ENCODE measurements at regions not wholly inside any gene's neighbourhood (a gene's known extent, or its start where the extent isn't known, plus 50 kb on each side); places are given as distances from the start of the nearest gene placed in this dataset.
"Not testable (repeated sequence)": the region's sequence is repeated elsewhere in the genome, so short reads cannot be mapped to it uniquely, and the experiment has no call there.

DNA sequence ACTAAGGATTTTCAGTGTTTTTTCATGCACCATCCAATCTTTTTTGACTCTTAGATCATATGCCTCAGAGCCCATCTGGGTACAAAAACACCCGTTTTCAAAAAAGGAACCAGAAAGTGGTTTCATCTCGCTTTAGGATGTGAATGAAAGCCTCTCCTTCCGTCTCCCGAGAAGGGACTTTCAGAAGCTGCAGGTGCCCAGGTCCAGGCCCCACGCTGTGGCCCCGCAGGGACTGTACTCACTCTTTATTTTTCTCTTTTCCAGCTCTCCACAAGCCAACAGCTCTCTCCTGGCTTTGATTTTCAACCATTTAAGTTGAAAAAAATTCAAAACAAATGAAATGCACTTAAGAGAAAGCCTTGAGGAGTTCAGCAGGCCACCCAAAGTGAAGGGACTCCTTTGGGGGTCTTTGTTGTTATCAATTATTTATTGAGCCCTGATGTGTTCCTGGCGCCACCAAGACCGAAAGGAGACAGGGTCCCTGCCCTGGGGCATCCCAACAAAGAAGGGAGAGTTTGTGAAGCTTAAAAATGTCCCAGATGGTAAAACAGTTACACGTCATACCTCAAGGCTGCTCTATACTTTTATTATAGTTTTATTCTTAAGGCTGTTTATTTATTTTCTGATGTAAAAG lies 467.3 kb downstream of the PREX1 start:
- peak overlapping the region in 1 of 11 experiments; percentile 18; a peak in 2 of 22 replicates for H3K9ac ChIP-seq
- H3K27ac ChIP-seq, result peak overlapping the region in 2 of 11 experiments; percentile 7 to 37; a peak in 5 of 22 replicates
- H3K4me1 ChIP-seq, result peaks cover 7 to 45% (median 37%) of the 10 kb centered on the region in 10 experiments; a peak in 19 of 20 replicates
- no peaks in the 10 kb centered on the region for H3K27me3 ChIP-seq
- no peaks in the 10 kb centered on the region for H3K36me3 ChIP-seq
- H3K4me2 ChIP-seq, result peak overlapping the region; percentile 2 to 84 (median 57); a peak in 20 of 22 replicates
- H4K20me1 ChIP-seq, result no peaks in the 10 kb centered on the region
- TF ChIP-seq Cebpa-rat (IDR thresholded peaks at IDR 0.05), result no peak
- no peak overlapping the region; a peak in 1 of 20 replicates for H3K4me3 ChIP-seq
- H3K9me3 ChIP-seq (replicated peaks in 1 of 11), result no peaks in the 10 kb centered on the region; a peak in 1 of 22 replicates

DNA sequence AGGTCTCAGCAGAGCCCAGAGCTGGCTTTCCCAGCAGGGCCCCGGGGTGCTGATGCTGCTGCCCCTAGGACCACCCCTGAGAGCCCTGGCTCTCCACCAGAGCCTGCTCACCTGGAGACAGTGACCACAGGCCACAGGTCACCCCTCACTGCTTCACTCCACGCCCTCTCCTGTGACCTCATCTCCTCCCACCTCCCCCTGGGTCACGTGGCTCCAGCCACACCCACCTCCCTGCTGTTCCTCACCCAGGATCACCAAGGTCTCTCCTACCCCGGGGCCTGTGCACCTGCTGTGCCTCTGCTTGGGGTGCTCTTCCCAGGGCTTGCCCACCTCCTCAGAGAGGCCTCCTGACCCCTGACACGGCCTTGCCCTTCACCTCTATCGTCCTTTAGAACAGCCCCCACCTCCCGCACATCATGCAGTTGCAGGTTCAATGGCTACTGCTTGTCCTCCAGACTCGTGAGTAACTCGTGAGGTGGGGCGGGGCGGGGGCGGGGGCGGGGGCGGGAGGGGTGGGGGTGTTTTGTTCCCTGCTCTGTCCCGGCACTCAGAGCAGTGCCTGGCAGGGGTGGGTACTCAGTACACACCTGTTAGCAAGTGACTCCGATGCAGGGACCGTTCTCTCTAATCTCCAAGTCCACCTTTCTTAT lies 468.0 kb downstream of the PREX1 start:
- TF ChIP-seq Cebpa-rat (IDR thresholded peaks at IDR 0.05), result no peak
- H4K20me1 ChIP-seq, result no peaks in the 10 kb centered on the region
- peak overlapping the region in 5 of 11 experiments; percentile 6 to 34 (median 28); a peak in 7 of 22 replicates for H3K27ac ChIP-seq
- H3K4me3 ChIP-seq, result peak overlapping the region in 1 of 10 experiments; percentile 34; a peak in 1 of 20 replicates
- no peaks in the 10 kb centered on the region for H3K36me3 ChIP-seq
- H3K9me3 ChIP-seq (replicated peaks in 1 of 11), result peaks cover 0 to 3% (median under 1%) of the 10 kb centered on the region in 11 experiments; a peak in 8 of 22 replicates
- H3K4me2 ChIP-seq, result peak overlapping the region; percentile 56 to 87 (median 80)
- peaks cover 7 to 39% (median 30%) of the 10 kb centered on the region in 10 experiments; a peak in 19 of 20 replicates for H3K4me1 ChIP-seq
- no peaks in the 10 kb centered on the region for H3K27me3 ChIP-seq
- peak overlapping the region in 3 of 11 experiments; percentile 23 to 45 (median 41); a peak in 5 of 22 replicates for H3K9ac ChIP-seq

DNA sequence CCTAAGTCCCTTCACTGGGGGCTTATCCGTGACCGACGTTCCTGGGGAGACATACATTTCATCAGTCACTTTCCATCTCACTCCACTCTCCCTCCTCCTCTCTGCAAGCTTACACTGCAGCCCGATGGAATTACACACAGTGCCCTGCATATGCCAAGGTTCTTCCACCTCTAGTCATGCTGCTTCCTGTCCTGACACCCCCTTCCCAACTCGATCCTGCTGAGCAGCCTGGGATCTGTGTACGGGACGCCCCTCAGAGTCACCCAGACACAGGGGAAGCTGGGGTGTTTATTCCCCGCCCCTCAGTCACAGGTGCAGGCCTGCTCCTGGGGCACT lies 468.8 kb downstream of the PREX1 start:
- not testable (repeated sequence) for H3K36me3 ChIP-seq, H3K4me3 ChIP-seq, H4K20me1 ChIP-seq, H3K27me3 ChIP-seq, H3K9ac ChIP-seq
- H3K4me2 ChIP-seq, result peak overlapping the region; percentile 56 to 87 (median 80); a peak in 19 of 22 replicates
- peaks cover 5 to 11% (median 8%) of the 10 kb centered on the region in 11 experiments; a peak in 18 of 22 replicates for H3K9me3 ChIP-seq (replicated peaks in 1 of 11)
- H3K27ac ChIP-seq, result peak overlapping the region in 2 of 11 experiments; percentile 23 to 34; a peak in 3 of 22 replicates
- H3K4me1 ChIP-seq, result peaks cover 7 to 33% (median 27%) of the 10 kb centered on the region in 10 experiments; a peak in 19 of 20 replicates

DNA sequence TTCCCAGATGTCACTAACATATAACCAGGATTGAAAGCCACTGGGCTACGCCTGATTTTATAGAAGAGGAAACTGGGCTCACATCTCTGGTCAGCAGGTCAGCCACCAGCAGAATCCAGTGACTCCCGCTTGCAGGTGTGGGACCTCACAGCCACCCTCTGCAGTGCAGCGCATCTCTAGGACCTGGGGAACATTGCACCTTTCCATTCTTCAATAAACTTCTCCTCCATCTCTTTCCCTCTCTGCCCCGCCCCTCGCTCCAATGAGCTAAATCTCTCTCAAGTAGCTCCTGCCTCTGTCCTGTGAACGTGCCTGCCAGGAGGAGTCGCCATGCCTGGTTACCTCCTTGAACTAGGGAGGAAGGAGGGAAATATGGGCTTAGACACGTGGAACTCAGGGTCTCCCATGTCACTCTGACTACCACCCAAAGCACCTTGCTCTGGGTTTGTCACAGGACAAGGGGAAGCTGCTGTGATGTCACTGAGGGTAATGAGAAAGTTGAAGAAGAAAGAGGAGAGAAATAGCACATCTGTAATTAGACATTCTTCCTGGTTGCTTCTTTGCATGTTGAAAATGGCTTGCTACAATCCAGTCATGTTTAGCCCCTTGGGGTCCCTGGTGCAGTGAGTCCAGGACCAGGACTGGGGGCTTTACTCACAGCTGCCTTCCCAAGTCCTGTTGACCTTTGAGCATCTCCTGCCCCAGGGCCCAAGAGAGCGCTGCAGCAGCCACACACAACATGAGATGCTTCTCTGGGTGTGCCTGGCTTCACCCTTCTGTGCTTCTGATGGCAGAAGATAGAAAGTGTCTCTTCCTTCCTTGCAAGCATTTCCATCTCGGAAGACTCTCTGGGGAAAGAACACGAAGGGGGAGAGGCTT lies 469.4 kb downstream of the PREX1 start:
- Histone ChIP-seq H3K27me3 (no peaks in the 10 kb centered on the region), H3K36me3 (no peaks in the 10 kb centered on the region), H3K4me2 (peak overlapping the region in 8 of 11 experiments; percentile 51 to 87 (median 80); a peak in 17 of 22 replicates), H3K4me3 (no peak overlapping the region), H3K9me3 (replicated peaks in 1 of 11) (peaks cover 7 to 13% (median 10%) of the 10 kb centered on the region in 11 experiments; a peak in 18 of 22 replicates), H4K20me1 (no peaks in the 10 kb centered on the region), H3K27ac (no peak overlapping the region), H3K9ac (no peak overlapping the region), H3K4me1 (peaks cover 7 to 33% (median 27%) of the 10 kb centered on the region in 10 experiments; a peak in 19 of 20 replicates)
- no peak for TF ChIP-seq Cebpa-rat (IDR thresholded peaks at IDR 0.05)

- H4K20me1 ChIP-seq, result no peaks in the 10 kb centered on the region
- no peak for TF ChIP-seq Cebpa-rat (IDR thresholded peaks at IDR 0.05)
- H3K4me1 ChIP-seq, result peaks cover 7 to 33% (median 27%) of the 10 kb centered on the region in 10 experiments; a peak in 19 of 20 replicates
- no peaks in the 10 kb centered on the region for H3K27me3 ChIP-seq
- peak overlapping the region in 5 of 11 experiments; percentile 74 to 87 (median 81); a peak in 4 of 22 replicates for H3K4me2 ChIP-seq
- peaks cover 7 to 13% (median 10%) of the 10 kb centered on the region in 11 experiments; a peak in 18 of 22 replicates for H3K9me3 ChIP-seq (replicated peaks in 1 of 11)
- no peak overlapping the region for H3K27ac ChIP-seq
- H3K4me3 ChIP-seq, result no peak overlapping the region
- no peaks in the 10 kb centered on the region for H3K36me3 ChIP-seq
- no peak overlapping the region for H3K9ac ChIP-seq
These were observed 470.1 kb downstream of the PREX1 start for GRCh38 chr20:48357714-48358113.

DNA sequence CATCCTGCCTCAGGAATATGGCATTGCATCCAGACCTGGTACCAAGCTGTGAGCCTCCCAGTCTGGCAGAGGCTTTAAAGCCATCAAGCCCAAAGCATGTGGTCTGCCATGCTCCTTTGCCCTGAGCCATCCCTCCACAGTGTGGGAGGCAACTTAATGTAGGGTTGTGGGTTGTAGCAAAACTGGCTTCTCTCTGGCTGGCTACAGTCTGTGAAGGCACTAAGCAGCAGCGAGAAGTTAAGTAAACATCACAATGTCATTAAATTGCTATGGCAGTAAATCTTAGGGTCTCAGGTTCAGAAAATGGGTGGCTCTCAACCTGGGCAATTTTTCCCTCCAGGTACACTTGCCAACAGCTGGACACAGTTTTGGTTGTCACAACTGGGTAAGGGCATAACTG lies 472.9 kb downstream of the PREX1 start:
- H3K36me3 ChIP-seq, result no peaks in the 10 kb centered on the region
- H3K9ac ChIP-seq, result no peak overlapping the region
- no peaks in the 10 kb centered on the region for H4K20me1 ChIP-seq
- peaks cover 7 to 23% (median 19%) of the 10 kb centered on the region in 10 experiments; a peak in 19 of 20 replicates for H3K4me1 ChIP-seq
- no peak for TF ChIP-seq Cebpa-rat (IDR thresholded peaks at IDR 0.05)
- H3K9me3 ChIP-seq (replicated peaks in 1 of 11), result peaks cover 7 to 13% (median 10%) of the 10 kb centered on the region in 11 experiments; a peak in 18 of 22 replicates
- no peak overlapping the region for H3K4me3 ChIP-seq
- no peak overlapping the region for H3K27ac ChIP-seq
- H3K27me3 ChIP-seq, result no peaks in the 10 kb centered on the region
- H3K4me2 ChIP-seq, result no peak overlapping the region

DNA sequence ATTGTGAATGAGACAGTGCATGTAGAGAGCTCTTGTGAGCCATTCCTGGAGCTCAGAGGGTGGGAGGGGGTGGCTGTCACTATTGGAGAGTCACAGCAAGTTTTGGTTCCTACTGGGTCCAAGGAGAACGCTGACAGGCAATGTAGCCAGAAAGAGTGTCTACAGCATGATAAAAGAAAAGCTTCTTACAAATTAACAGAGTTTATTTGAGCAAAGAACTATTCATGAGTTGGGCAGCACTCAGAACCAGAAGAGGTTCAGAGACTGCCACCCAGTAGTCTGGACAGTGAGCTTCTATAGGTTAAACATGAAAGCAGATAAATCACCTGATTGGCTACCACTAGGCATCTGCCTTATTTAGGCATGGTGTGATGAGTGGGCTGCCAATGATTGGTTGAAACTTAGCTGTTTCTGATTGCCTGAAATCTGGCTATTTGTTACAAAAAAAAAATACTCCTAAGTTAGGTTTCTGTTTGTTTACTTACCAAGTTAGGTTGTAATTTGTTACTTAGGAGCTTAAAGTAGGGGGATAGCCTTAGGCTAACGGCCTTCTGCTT lies 473.4 kb downstream of the PREX1 start:
- H3K4me3 ChIP-seq, result no peak overlapping the region
- H4K20me1 ChIP-seq, result no peaks in the 10 kb centered on the region
- H3K27me3 ChIP-seq, result no peaks in the 10 kb centered on the region
- H3K4me2 ChIP-seq, result no peak overlapping the region
- no peaks in the 10 kb centered on the region for H3K36me3 ChIP-seq
- H3K9me3 ChIP-seq (replicated peaks in 1 of 11), result peaks cover 7 to 13% (median 10%) of the 10 kb centered on the region in 11 experiments; a peak in 18 of 22 replicates
- no peak overlapping the region for H3K27ac ChIP-seq
- peaks cover 2 to 18% (median 14%) of the 10 kb centered on the region in 10 experiments; a peak in 19 of 20 replicates for H3K4me1 ChIP-seq
- H3K9ac ChIP-seq, result no peak overlapping the region
- TF ChIP-seq Cebpa-rat (IDR thresholded peaks at IDR 0.05), result no peak

DNA sequence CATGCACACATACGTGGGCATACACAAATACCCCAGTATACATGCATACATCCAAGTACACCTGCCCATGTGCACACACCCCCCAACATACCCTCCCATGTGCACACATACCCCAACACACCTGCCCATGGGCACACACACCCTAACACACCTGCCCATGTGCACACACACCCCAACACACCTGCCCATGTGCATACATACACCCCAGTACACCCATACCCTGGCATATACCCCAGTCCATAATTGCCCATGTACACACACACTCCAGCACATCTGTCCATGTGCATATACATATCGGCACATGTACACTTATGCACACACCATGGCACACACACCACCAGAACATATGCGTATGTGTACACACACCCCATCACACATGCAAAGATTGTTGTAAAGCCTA lies 475.2 kb downstream of the PREX1 start:
- no peak overlapping the region for H3K9ac ChIP-seq
- no peak overlapping the region for H3K4me3 ChIP-seq
- H3K4me2 ChIP-seq, result no peak overlapping the region
- H4K20me1 ChIP-seq, result no peaks in the 10 kb centered on the region
- H3K27ac ChIP-seq, result no peak overlapping the region
- TF ChIP-seq Cebpa-rat (IDR thresholded peaks at IDR 0.05), result no peak
- H3K36me3 ChIP-seq, result no peaks in the 10 kb centered on the region
- peaks cover 0 to 8% (median 4%) of the 10 kb centered on the region in 10 experiments; a peak in 5 of 20 replicates for H3K4me1 ChIP-seq
- peaks cover 7 to 13% (median 10%) of the 10 kb centered on the region in 11 experiments; a peak in 18 of 22 replicates for H3K9me3 ChIP-seq (replicated peaks in 1 of 11)
- H3K27me3 ChIP-seq, result no peaks in the 10 kb centered on the region

Measured in BLaER1 treated with 17β-estradiol and CSF1 and Interleukin-3, amounts not matched to agents 10 nM and 100 nM (cell line).